ENCODE measurements at regions not wholly inside any gene's neighbourhood (a gene's known extent, or its start where the extent isn't known, plus 50 kb on each side); places are given as distances from the start of the nearest gene placed in this dataset.

DNA sequence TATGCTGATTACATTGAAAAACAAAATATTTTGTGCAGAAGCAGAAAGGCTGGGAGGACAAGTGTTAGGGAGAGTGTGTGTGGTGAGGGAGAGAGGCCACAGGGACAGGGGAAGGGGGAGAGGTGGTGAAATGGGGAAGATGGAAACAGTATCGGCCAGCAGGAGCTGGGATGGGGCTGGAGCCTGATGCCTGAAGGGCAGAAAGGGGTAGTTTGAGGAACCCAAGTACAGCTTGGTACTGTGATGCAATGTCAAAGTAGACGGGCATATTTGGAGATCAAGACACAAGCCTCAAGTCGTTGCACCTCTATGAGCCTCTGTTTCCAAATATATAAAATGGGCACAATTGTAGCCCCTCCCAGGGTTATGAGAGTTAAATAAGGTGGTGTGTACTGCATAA is 152.1 kb downstream of the LPIN1 start:
- TF ChIP-seq, protein P1, sequence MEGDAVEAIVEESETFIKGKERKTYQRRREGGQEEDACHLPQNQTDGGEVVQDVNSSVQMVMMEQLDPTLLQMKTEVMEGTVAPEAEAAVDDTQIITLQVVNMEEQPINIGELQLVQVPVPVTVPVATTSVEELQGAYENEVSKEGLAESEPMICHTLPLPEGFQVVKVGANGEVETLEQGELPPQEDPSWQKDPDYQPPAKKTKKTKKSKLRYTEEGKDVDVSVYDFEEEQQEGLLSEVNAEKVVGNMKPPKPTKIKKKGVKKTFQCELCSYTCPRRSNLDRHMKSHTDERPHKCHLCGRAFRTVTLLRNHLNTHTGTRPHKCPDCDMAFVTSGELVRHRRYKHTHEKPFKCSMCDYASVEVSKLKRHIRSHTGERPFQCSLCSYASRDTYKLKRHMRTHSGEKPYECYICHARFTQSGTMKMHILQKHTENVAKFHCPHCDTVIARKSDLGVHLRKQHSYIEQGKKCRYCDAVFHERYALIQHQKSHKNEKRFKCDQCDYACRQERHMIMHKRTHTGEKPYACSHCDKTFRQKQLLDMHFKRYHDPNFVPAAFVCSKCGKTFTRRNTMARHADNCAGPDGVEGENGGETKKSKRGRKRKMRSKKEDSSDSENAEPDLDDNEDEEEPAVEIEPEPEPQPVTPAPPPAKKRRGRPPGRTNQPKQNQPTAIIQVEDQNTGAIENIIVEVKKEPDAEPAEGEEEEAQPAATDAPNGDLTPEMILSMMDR (IDR thresholded peaks at IDR 0.05) = no peak
- TF ChIP-seq, protein P2, sequence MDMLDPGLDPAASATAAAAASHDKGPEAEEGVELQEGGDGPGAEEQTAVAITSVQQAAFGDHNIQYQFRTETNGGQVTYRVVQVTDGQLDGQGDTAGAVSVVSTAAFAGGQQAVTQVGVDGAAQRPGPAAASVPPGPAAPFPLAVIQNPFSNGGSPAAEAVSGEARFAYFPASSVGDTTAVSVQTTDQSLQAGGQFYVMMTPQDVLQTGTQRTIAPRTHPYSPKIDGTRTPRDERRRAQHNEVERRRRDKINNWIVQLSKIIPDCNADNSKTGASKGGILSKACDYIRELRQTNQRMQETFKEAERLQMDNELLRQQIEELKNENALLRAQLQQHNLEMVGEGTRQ (IDR thresholded peaks at IDR 0.05) = no peak
- no peak for TF ChIP-seq KDM5A (IDR thresholded peaks at IDR 0.05)
- no peak for TF ChIP-seq HDAC2 (IDR thresholded peaks at IDR 0.05)
- no peak for TF ChIP-seq SMC3 (IDR thresholded peaks at IDR 0.05)
- TF ChIP-seq NFE2L2 (conservative IDR thresholded peaks at IDR 0.05; ENCODE audit: low read length) = no peak
- TF ChIP-seq POLR2A (IDR thresholded peaks at IDR 0.05; ENCODE audit: low read length) = no peak
- TF ChIP-seq BHLHE40 (IDR thresholded peaks at IDR 0.05; ENCODE audit: low read depth, low read length) = no peak

Measured in A549 (cell line).